IPS-18a (cell line): ENCODE measurements at regions not wholly inside any gene's neighbourhood (a gene's known extent, or its start where the extent isn't known, plus 50 kb on each side); places are given as distances from the start of the nearest gene placed in this dataset.

Experiments
- H3K27ac ChIP-seq: one replicate; pipeline ENCODE4 v1.5.1; 2013; ENCODE audit warnings: low read length
- H3K27me3 ChIP-seq: one replicate; pipeline ENCODE4 v1.6.1; 2013; ENCODE audit warnings: mild to moderate bottlenecking, low read length; ENCODE audit not compliant: control insufficient read depth, insufficient read depth
- H3K36me3 ChIP-seq: one replicate; pipeline ENCODE4 v1.6.1; 2013; ENCODE audit warnings: low read depth, low read length; ENCODE audit not compliant: control insufficient read depth
- H3K4me1 ChIP-seq: one replicate; pipeline ENCODE4 v1.6.1; 2013; ENCODE audit warnings: low read depth, low read length; ENCODE audit not compliant: control insufficient read depth
- H3K4me3 ChIP-seq: one replicate; pipeline ENCODE4 v1.5.1; 2013; ENCODE audit warnings: low read length
- H3K9ac ChIP-seq: one replicate; pipeline ENCODE4 v1.6.1; 2013; ENCODE audit warnings: mild to moderate bottlenecking, low read length, moderate library complexity
- H3K9me3 ChIP-seq: one replicate; pipeline ENCODE4 v1.6.1; 2013; ENCODE audit warnings: low read depth, low read length; ENCODE audit not compliant: control insufficient read depth

- no peaks in the 10 kb centered on the region for H3K9me3 ChIP-seq
- no peak overlapping the region for H3K9ac ChIP-seq
- no peaks in the 10 kb centered on the region for H3K36me3 ChIP-seq
- no peak overlapping the region for H3K4me3 ChIP-seq
- no peaks in the 10 kb centered on the region for H3K4me1 ChIP-seq
- no peak overlapping the region for H3K27ac ChIP-seq
- H3K27me3 ChIP-seq: no peaks in the 10 kb centered on the region
These were observed 136.5 kb upstream of the SOX11 start for GRCh38 chr2:5555636-5556035.

- Histone ChIP-seq H3K27ac (no peak overlapping the region), H3K4me3 (no peak overlapping the region), H3K9me3 (no peaks in the 10 kb centered on the region), H3K4me1 (no peaks in the 10 kb centered on the region), H3K9ac (no peak overlapping the region), H3K27me3 (no peaks in the 10 kb centered on the region), H3K36me3 (no peaks in the 10 kb centered on the region)
These were observed 131.2 kb upstream of the SOX11 start for GRCh38 chr2:5561006-5561405.

GRCh38 chr2:5562426-5562825 lies 129.8 kb upstream of the SOX11 start:
- Histone ChIP-seq H3K36me3 (no peaks in the 10 kb centered on the region), H3K27ac (no peak overlapping the region), H3K9me3 (no peaks in the 10 kb centered on the region), H3K27me3 (no peaks in the 10 kb centered on the region), H3K4me1 (no peaks in the 10 kb centered on the region), H3K9ac (no peak overlapping the region), H3K4me3 (no peak overlapping the region)

- H3K4me3 ChIP-seq: no peak overlapping the region
- H3K4me1 ChIP-seq: no peaks in the 10 kb centered on the region
- H3K9ac ChIP-seq: no peak overlapping the region
- H3K27ac ChIP-seq: no peak overlapping the region
- no peaks in the 10 kb centered on the region for H3K27me3 ChIP-seq
- no peaks in the 10 kb centered on the region for H3K9me3 ChIP-seq
- no peaks in the 10 kb centered on the region for H3K36me3 ChIP-seq
These were observed 129.3 kb upstream of the SOX11 start for GRCh38 chr2:5562865-5563264.

GRCh38 chr2:5563411-5563810 lies 128.8 kb upstream of the SOX11 start:
- Histone ChIP-seq H3K9me3 (no peaks in the 10 kb centered on the region), H3K36me3 (no peaks in the 10 kb centered on the region), H3K27ac (no peak overlapping the region), H3K4me3 (no peak overlapping the region), H3K4me1 (no peaks in the 10 kb centered on the region), H3K9ac (no peak overlapping the region), H3K27me3 (no peaks in the 10 kb centered on the region)

- H3K9ac ChIP-seq: no peak overlapping the region
- no peaks in the 10 kb centered on the region for H3K9me3 ChIP-seq
- H3K36me3 ChIP-seq: no peaks in the 10 kb centered on the region
- no peaks in the 10 kb centered on the region for H3K4me1 ChIP-seq
- H3K27me3 ChIP-seq: no peaks in the 10 kb centered on the region
- no peak overlapping the region for H3K4me3 ChIP-seq
- no peak overlapping the region for H3K27ac ChIP-seq
These were observed 122.9 kb upstream of the SOX11 start for GRCh38 chr2:5569256-5569655.

GRCh38 chr2:5576015-5576414 lies 116.2 kb upstream of the SOX11 start:
- Histone ChIP-seq H3K9ac (no peak overlapping the region), H3K4me1 (no peaks in the 10 kb centered on the region), H3K27ac (no peak overlapping the region)

GRCh38 chr2:5587766-5588165 lies 104.4 kb upstream of the SOX11 start:
- Histone ChIP-seq H3K4me1 (no peaks in the 10 kb centered on the region), H3K9ac (no peak overlapping the region), H3K4me3 (no peak overlapping the region)

More at GRCh38 chr2:5576015-5576414, 116.2 kb upstream of the SOX11 start:
- Histone ChIP-seq H3K36me3 (no peaks in the 10 kb centered on the region), H3K4me3 (no peak overlapping the region), H3K27me3 (no peaks in the 10 kb centered on the region), H3K9me3 (no peaks in the 10 kb centered on the region)

GRCh38 chr2:5588601-5589000 lies 103.6 kb upstream of the SOX11 start:
- no peaks in the 10 kb centered on the region for H3K4me1 ChIP-seq
- no peaks in the 10 kb centered on the region for H3K9me3 ChIP-seq
- H3K4me3 ChIP-seq: no peak overlapping the region
- H3K27ac ChIP-seq: no peak overlapping the region
- H3K36me3 ChIP-seq: no peaks in the 10 kb centered on the region
- no peak overlapping the region for H3K9ac ChIP-seq
- no peaks in the 10 kb centered on the region for H3K27me3 ChIP-seq

More at GRCh38 chr2:5587766-5588165, 104.4 kb upstream of the SOX11 start:
- Histone ChIP-seq H3K36me3 (no peaks in the 10 kb centered on the region), H3K27me3 (no peaks in the 10 kb centered on the region), H3K9me3 (no peaks in the 10 kb centered on the region), H3K27ac (no peak overlapping the region)

GRCh38 chr2:5589183-5589582 lies 103.0 kb upstream of the SOX11 start:
- H3K27me3 ChIP-seq: no peaks in the 10 kb centered on the region
- no peak overlapping the region for H3K4me3 ChIP-seq
- no peaks in the 10 kb centered on the region for H3K36me3 ChIP-seq
- H3K9me3 ChIP-seq: no peaks in the 10 kb centered on the region
- H3K9ac ChIP-seq: no peak overlapping the region
- H3K27ac ChIP-seq: no peak overlapping the region
- no peaks in the 10 kb centered on the region for H3K4me1 ChIP-seq

- Histone ChIP-seq H3K36me3 (no peaks in the 10 kb centered on the region), H3K4me1 (no peaks in the 10 kb centered on the region), H3K9ac (no peak overlapping the region), H3K27ac (no peak overlapping the region), H3K27me3 (no peaks in the 10 kb centered on the region), H3K9me3 (no peaks in the 10 kb centered on the region), H3K4me3 (no peak overlapping the region)
These were observed 101.3 kb upstream of the SOX11 start for GRCh38 chr2:5590886-5591285.

- Histone ChIP-seq H3K36me3 (no peaks in the 10 kb centered on the region), H3K4me1 (no peaks in the 10 kb centered on the region), H3K27me3 (no peaks in the 10 kb centered on the region), H3K9ac (no peak overlapping the region), H3K27ac (no peak overlapping the region), H3K9me3 (no peaks in the 10 kb centered on the region), H3K4me3 (no peak overlapping the region)
These were observed 99.3 kb upstream of the SOX11 start for GRCh38 chr2:5592916-5593315.
